ENCODE measurements at regions not wholly inside any gene's neighbourhood (a gene's known extent, or its start where the extent isn't known, plus 50 kb on each side); places are given as distances from the start of the nearest gene placed in this dataset.

- Histone ChIP-seq H3K79me2 (ENCODE audit: insufficient read depth) (no peaks in the 10 kb centered on the region), H2AFZ (no peak overlapping the region), H3K9me3 (ENCODE audit: low read depth) (no peaks in the 10 kb centered on the region), H3K9ac (no peak overlapping the region), H3K36me3 (ENCODE audit: low read depth) (no peaks in the 10 kb centered on the region), H3F3A (ENCODE audit: insufficient read depth) (no peaks in the 10 kb centered on the region), H3K4me3 (no peak overlapping the region), H3K27ac (no peak overlapping the region), H3K9me2 (ENCODE audit: insufficient read depth) (no peaks in the 10 kb centered on the region), H3K4me1 (ENCODE audit: insufficient read depth) (no peaks in the 10 kb centered on the region), H3K27me3 (replicated peaks; ENCODE audit: insufficient read depth) (peaks cover 9% of the 10 kb centered on the region; the same call in 1 of the 2 replicates), H3K4me2 (ENCODE audit: unreplicated experiment) (no peak overlapping the region), H4K20me1 (ENCODE audit: insufficient read depth) (no peaks in the 10 kb centered on the region)
- no peak for DNase-seq
- in situ Hi-C loops (cut with MboI) = no loop called here
- 66 to 67% methylated on average over 9 of the region's 9 CpGs for WGBS, 2 experiments (ENCODE audit: low coverage in 1 of 2, low lambda C conversion rate in 2 of 2, missing lambda C conversion rate in 2 of 2)
- no peak for TF ChIP-seq EZH2phosphoT487 (IDR thresholded peaks at IDR 0.05; ENCODE audit: insufficient read depth, low read depth)
- TF ChIP-seq EZH2 (IDR thresholded peaks at IDR 0.05; ENCODE audit: insufficient read depth, poor library complexity, severe bottlenecking) = no peak
Measured at GRCh38 chr4:25585901-25586523, 69.6 kb upstream of the SLC34A2 start.

- in situ Hi-C loops (cut with MboI) = no loop called here
- Histone ChIP-seq H3K27me3 (replicated peaks; ENCODE audit: insufficient read depth) (peaks cover 9% of the 10 kb centered on the region; the same call in 1 of the 2 replicates), H3K27ac (no peak overlapping the region), H3K9ac (no peak overlapping the region), H4K20me1 (ENCODE audit: insufficient read depth) (no peaks in the 10 kb centered on the region), H3F3A (ENCODE audit: insufficient read depth) (no peaks in the 10 kb centered on the region), H3K9me2 (ENCODE audit: insufficient read depth) (no peaks in the 10 kb centered on the region), H2AFZ (no peak overlapping the region), H3K36me3 (ENCODE audit: low read depth) (no peaks in the 10 kb centered on the region), H3K79me2 (ENCODE audit: insufficient read depth) (no peaks in the 10 kb centered on the region), H3K4me3 (no peak overlapping the region), H3K4me1 (ENCODE audit: insufficient read depth) (no peaks in the 10 kb centered on the region), H3K9me3 (ENCODE audit: low read depth) (no peaks in the 10 kb centered on the region), H3K4me2 (ENCODE audit: unreplicated experiment) (no peak overlapping the region)
- no peak for TF ChIP-seq EZH2phosphoT487 (IDR thresholded peaks at IDR 0.05; ENCODE audit: insufficient read depth, low read depth)
- TF ChIP-seq EZH2 (IDR thresholded peaks at IDR 0.05; ENCODE audit: insufficient read depth, poor library complexity, severe bottlenecking) = no peak
- no peak for DNase-seq
- 76 to 79% methylated on average over 7 of the region's 7 CpGs for WGBS, 2 experiments (ENCODE audit: low coverage in 1 of 2, low lambda C conversion rate in 2 of 2, missing lambda C conversion rate in 2 of 2)
Measured at GRCh38 chr4:25588206-25588605, 67.4 kb upstream of the SLC34A2 start.

GRCh38 chr4:25590171-25590570, 65.5 kb upstream of the SLC34A2 start:
- H4K20me1 ChIP-seq (ENCODE audit: insufficient read depth) = no peaks in the 10 kb centered on the region

GRCh38 chr4:25592736-25593135, 62.9 kb upstream of the SLC34A2 start:
- Histone ChIP-seq H3K79me2 (ENCODE audit: insufficient read depth) (no peaks in the 10 kb centered on the region), H3F3A (ENCODE audit: insufficient read depth) (no peaks in the 10 kb centered on the region), H3K9ac (no peak overlapping the region), H3K9me2 (ENCODE audit: insufficient read depth) (no peaks in the 10 kb centered on the region), H3K27me3 (replicated peaks; ENCODE audit: insufficient read depth) (no peaks in the 10 kb centered on the region), H3K4me2 (ENCODE audit: unreplicated experiment) (no peak overlapping the region), H3K27ac (no peak overlapping the region), H4K20me1 (ENCODE audit: insufficient read depth) (no peaks in the 10 kb centered on the region), H3K4me3 (no peak overlapping the region), H3K9me3 (ENCODE audit: low read depth) (no peaks in the 10 kb centered on the region), H3K36me3 (ENCODE audit: low read depth) (no peaks in the 10 kb centered on the region), H3K4me1 (ENCODE audit: insufficient read depth) (no peaks in the 10 kb centered on the region), H2AFZ (no peak overlapping the region)
- no peak for TF ChIP-seq EZH2phosphoT487 (IDR thresholded peaks at IDR 0.05; ENCODE audit: insufficient read depth, low read depth)
- TF ChIP-seq EZH2 (IDR thresholded peaks at IDR 0.05; ENCODE audit: insufficient read depth, poor library complexity, severe bottlenecking) = no peak
- WGBS, 2 experiments (ENCODE audit: low coverage in 1 of 2, low lambda C conversion rate in 2 of 2, missing lambda C conversion rate in 2 of 2) = 38 to 42% methylated on average over 5 of the region's 5 CpGs
- no peak for DNase-seq
- in situ Hi-C loops (cut with MboI) = no loop called here

More at GRCh38 chr4:25590171-25590570, 65.5 kb upstream of the SLC34A2 start:
- Histone ChIP-seq H3K4me1 (ENCODE audit: insufficient read depth) (no peaks in the 10 kb centered on the region), H3K36me3 (ENCODE audit: low read depth) (no peaks in the 10 kb centered on the region), H3K79me2 (ENCODE audit: insufficient read depth) (no peaks in the 10 kb centered on the region), H3K4me2 (ENCODE audit: unreplicated experiment) (no peak overlapping the region), H3K27me3 (replicated peaks; ENCODE audit: insufficient read depth) (peaks cover 9% of the 10 kb centered on the region; the same call in 1 of the 2 replicates), H3K9me3 (ENCODE audit: low read depth) (no peaks in the 10 kb centered on the region), H3K27ac (no peak overlapping the region), H3K4me3 (no peak overlapping the region), H3K9ac (no peak overlapping the region), H2AFZ (no peak overlapping the region), H3K9me2 (ENCODE audit: insufficient read depth) (no peaks in the 10 kb centered on the region), H3F3A (ENCODE audit: insufficient read depth) (no peaks in the 10 kb centered on the region)
- WGBS, 2 experiments (ENCODE audit: low coverage in 1 of 2, low lambda C conversion rate in 2 of 2, missing lambda C conversion rate in 2 of 2) = 73 to 74% methylated on average over 5 of the region's 5 CpGs
- in situ Hi-C loops (cut with MboI) = no loop called here
- no peak for TF ChIP-seq EZH2phosphoT487 (IDR thresholded peaks at IDR 0.05; ENCODE audit: insufficient read depth, low read depth)
- TF ChIP-seq EZH2 (IDR thresholded peaks at IDR 0.05; ENCODE audit: insufficient read depth, poor library complexity, severe bottlenecking) = no peak
- no peak for DNase-seq

All from GM23248 (cell line).